ENCODE measurements at regions not wholly inside any gene's neighbourhood (a gene's known extent, or its start where the extent isn't known, plus 50 kb on each side); places are given as distances from the start of the nearest gene placed in this dataset.

DNA sequence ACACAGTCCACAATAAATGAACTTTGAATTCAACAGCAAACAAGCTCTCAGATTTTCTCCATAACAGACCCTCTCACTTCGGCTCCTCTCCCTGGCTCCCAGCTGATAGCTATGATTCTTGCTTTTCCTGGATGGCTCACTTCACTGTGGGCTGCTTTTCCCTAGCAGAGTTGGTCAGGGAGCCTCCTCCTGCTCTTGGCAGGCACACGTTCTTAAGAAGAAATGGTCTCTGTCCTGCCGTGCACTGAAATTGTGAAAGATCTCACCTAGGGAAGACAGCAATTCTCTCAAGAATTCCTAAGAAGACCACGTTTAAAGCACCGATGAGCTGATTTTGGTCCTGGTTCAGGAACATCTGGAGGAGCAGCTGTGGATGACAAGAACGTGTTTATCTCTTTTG lies 148.5 kb upstream of the KCNK2 start:
- Histone ChIP-seq H3K9me3 (ENCODE audit: low read length) (no peaks in the 10 kb centered on the region), H3K9ac (ENCODE audit: low read length) (no peak overlapping the region), H3F3A (ENCODE audit: low read length, unreplicated experiment) (no peaks in the 10 kb centered on the region), H3K36me3 (ENCODE audit: low read depth, low read length) (no peaks in the 10 kb centered on the region), H3K4me2 (ENCODE audit: low read length) (no peak overlapping the region), H3K4me1 (ENCODE audit: insufficient read depth, low read length) (no peaks in the 10 kb centered on the region), H4K20me1 (ENCODE audit: low read length) (no peaks in the 10 kb centered on the region), H3K27ac (ENCODE audit: low read length) (no peak overlapping the region), H2AFZ (ENCODE audit: low read length) (peak overlapping the region; percentile 8; the same call in 1 of the 2 replicates), H3K79me2 (ENCODE audit: low read length) (no peaks in the 10 kb centered on the region), H3K4me3 (ENCODE audit: low read length) (no peak overlapping the region), H3K9me2 (replicated peaks; ENCODE audit: low read length) (no peaks in the 10 kb centered on the region), H3K27me3 (ENCODE audit: low read length) (no peaks in the 10 kb centered on the region)
- intact Hi-C loops (cut with micrococcal nuclease), result no loop called here
- POLR2A ChIA-PET (ENCODE audit: unreplicated experiment), result no interaction called here
- DNase-seq (no peak), ATAC-seq (no peak)
- BruUV-seq (replicated peaks), result no TSS peak
- CTCF ChIA-PET, result no interaction called here
- TF ChIP-seq, protein P1, sequence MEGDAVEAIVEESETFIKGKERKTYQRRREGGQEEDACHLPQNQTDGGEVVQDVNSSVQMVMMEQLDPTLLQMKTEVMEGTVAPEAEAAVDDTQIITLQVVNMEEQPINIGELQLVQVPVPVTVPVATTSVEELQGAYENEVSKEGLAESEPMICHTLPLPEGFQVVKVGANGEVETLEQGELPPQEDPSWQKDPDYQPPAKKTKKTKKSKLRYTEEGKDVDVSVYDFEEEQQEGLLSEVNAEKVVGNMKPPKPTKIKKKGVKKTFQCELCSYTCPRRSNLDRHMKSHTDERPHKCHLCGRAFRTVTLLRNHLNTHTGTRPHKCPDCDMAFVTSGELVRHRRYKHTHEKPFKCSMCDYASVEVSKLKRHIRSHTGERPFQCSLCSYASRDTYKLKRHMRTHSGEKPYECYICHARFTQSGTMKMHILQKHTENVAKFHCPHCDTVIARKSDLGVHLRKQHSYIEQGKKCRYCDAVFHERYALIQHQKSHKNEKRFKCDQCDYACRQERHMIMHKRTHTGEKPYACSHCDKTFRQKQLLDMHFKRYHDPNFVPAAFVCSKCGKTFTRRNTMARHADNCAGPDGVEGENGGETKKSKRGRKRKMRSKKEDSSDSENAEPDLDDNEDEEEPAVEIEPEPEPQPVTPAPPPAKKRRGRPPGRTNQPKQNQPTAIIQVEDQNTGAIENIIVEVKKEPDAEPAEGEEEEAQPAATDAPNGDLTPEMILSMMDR (conservative IDR thresholded peaks at IDR 0.05; ENCODE audit: low read depth, low read length), result no peak
- TF ChIP-seq EZH2 (IDR thresholded peaks at IDR 0.05; ENCODE audit: low read length, unreplicated experiment) (no peak), EZH2phosphoT487 (IDR thresholded peaks at IDR 0.05; ENCODE audit: borderline replicate concordance, low read length) (no peak)

DNA sequence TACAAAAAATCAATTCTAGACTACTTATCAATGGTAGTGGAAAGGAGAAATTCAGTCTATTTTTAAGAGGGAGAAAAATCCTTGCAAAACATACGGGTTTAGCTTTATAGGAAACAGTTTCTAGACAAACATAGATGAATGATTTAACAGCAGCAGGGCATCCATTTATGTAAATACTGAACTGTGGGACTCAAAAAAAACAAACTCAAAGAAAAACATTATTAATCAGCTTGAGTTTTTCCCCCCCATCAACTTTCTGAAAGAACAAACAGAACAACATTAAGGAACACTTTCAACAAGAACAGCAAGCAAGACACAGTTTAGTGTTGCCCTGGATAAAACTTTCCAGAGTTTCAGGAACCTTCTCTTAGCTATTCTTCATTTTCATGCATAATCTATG lies 147.3 kb upstream of the KCNK2 start:
- no peaks in the 10 kb centered on the region for H3F3A ChIP-seq (ENCODE audit: low read length, unreplicated experiment)
- no peak overlapping the region for H2AFZ ChIP-seq (ENCODE audit: low read length)
- no peak overlapping the region for H3K4me3 ChIP-seq (ENCODE audit: low read length)
- H3K79me2 ChIP-seq (ENCODE audit: low read length), result no peaks in the 10 kb centered on the region
- H3K9me2 ChIP-seq (replicated peaks; ENCODE audit: low read length), result no peaks in the 10 kb centered on the region
- no peaks in the 10 kb centered on the region for H3K4me1 ChIP-seq (ENCODE audit: insufficient read depth, low read length)
- ChIA-PET POLR2A (ENCODE audit: unreplicated experiment) (no interaction called here), CTCF (no interaction called here)
- H3K27ac ChIP-seq (ENCODE audit: low read length), result no peak overlapping the region
- DNase-seq (no peak), ATAC-seq (no peak)
- H4K20me1 ChIP-seq (ENCODE audit: low read length), result no peaks in the 10 kb centered on the region
- H3K9me3 ChIP-seq (ENCODE audit: low read length), result no peaks in the 10 kb centered on the region
- H3K36me3 ChIP-seq (ENCODE audit: low read depth, low read length), result no peaks in the 10 kb centered on the region
- TF ChIP-seq, protein P1 (conservative IDR thresholded peaks at IDR 0.05; ENCODE audit: low read depth, low read length), result no peak
- no peak for TF ChIP-seq EZH2phosphoT487 (IDR thresholded peaks at IDR 0.05; ENCODE audit: borderline replicate concordance, low read length)
- TF ChIP-seq EZH2 (IDR thresholded peaks at IDR 0.05; ENCODE audit: low read length, unreplicated experiment), result no peak
- no peak overlapping the region for H3K4me2 ChIP-seq (ENCODE audit: low read length)
- intact Hi-C loops (cut with micrococcal nuclease), result no loop called here
- BruUV-seq (replicated peaks), result no TSS peak
- no peaks in the 10 kb centered on the region for H3K27me3 ChIP-seq (ENCODE audit: low read length)
- no peak overlapping the region for H3K9ac ChIP-seq (ENCODE audit: low read length)

DNA sequence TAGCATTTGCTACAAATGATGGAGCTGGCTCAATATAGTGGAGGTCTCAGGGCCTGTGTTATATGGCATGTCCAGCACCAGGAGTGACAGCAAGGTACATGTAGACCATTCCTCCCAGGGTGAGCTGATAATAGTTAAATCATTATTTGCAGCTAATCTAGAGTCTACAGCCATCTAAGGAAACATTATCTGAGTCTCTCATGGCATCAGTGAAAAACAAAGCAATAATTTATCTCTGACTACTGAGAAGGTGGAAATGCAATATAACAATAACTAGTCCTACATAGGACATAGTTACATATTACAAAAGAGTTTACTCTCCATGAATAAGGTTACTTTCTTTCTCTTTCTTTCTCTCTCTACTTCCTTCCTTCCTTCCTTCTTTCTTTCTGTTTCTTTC lies 143.4 kb upstream of the KCNK2 start:
- BruUV-seq (replicated peaks), result no TSS peak
- Histone ChIP-seq H3K9me3 (ENCODE audit: low read length) (no peaks in the 10 kb centered on the region), H3K27me3 (ENCODE audit: low read length) (no peaks in the 10 kb centered on the region), H3K27ac (ENCODE audit: low read length) (no peak overlapping the region), H3K9ac (ENCODE audit: low read length) (no peak overlapping the region), H3F3A (ENCODE audit: low read length, unreplicated experiment) (no peaks in the 10 kb centered on the region), H2AFZ (ENCODE audit: low read length) (no peak overlapping the region), H3K79me2 (ENCODE audit: low read length) (no peaks in the 10 kb centered on the region), H3K4me1 (ENCODE audit: insufficient read depth, low read length) (no peaks in the 10 kb centered on the region), H4K20me1 (ENCODE audit: low read length) (no peaks in the 10 kb centered on the region), H3K9me2 (replicated peaks; ENCODE audit: low read length) (no peaks in the 10 kb centered on the region), H3K4me3 (ENCODE audit: low read length) (no peak overlapping the region), H3K36me3 (ENCODE audit: low read depth, low read length) (no peaks in the 10 kb centered on the region), H3K4me2 (ENCODE audit: low read length) (no peak overlapping the region)
- no peak for DNase-seq
- no peak for ATAC-seq
- POLR2A ChIA-PET (ENCODE audit: unreplicated experiment), result no interaction called here
- intact Hi-C loops (cut with micrococcal nuclease), result no loop called here
- CTCF ChIA-PET, result no interaction called here
- TF ChIP-seq EZH2phosphoT487 (IDR thresholded peaks at IDR 0.05; ENCODE audit: borderline replicate concordance, low read length) (no peak), EZH2 (IDR thresholded peaks at IDR 0.05; ENCODE audit: low read length, unreplicated experiment) (no peak)
